ENCODE measurements at regions not wholly inside any gene's neighbourhood (a gene's known extent, or its start where the extent isn't known, plus 50 kb on each side); places are given as distances from the start of the nearest gene placed in this dataset.
"Not testable (repeated sequence)": the region's sequence is repeated elsewhere in the genome, so short reads cannot be mapped to it uniquely, and the experiment has no call there.

- H3K9me3 Mint-ChIP-seq (ENCODE audit: low read depth), result peaks cover 2% of the 10 kb centered on the region
- DNase-seq (no peak), ATAC-seq (no peak)
- ChIA-PET CTCF (no interaction called here), POLR2A (no interaction called here)
- H3K36me3 Mint-ChIP-seq (ENCODE audit: low read depth), result no peaks in the 10 kb centered on the region
- H3K27ac Mint-ChIP-seq, result no peak overlapping the region
- intact Hi-C loops (cut with DNase I, micrococcal nuclease), result no loop called here
- no peaks in the 10 kb centered on the region for H3K27me3 Mint-ChIP-seq
- no peak overlapping the region for H3K4me3 Mint-ChIP-seq
- H3K4me1 Mint-ChIP-seq, result no peaks in the 10 kb centered on the region
Measured at GRCh38 chr6:97778290-97779038, 495.4 kb upstream of the MMS22L start.

- H3K9me3 Mint-ChIP-seq (ENCODE audit: low read depth); H3K4me1 Mint-ChIP-seq; H3K27me3 Mint-ChIP-seq; intact Hi-C loops (cut with DNase I, micrococcal nuclease); POLR2A ChIA-PET; H3K36me3 Mint-ChIP-seq (ENCODE audit: low read depth); H3K27ac Mint-ChIP-seq; H3K4me3 Mint-ChIP-seq; DNase-seq; CTCF ChIA-PET; ATAC-seq: not testable (repeated sequence)
Measured at GRCh38 chr6:97779039-97779766, 496.2 kb upstream of the MMS22L start.

GRCh38 chr6:97790926-97791590 lies 508.0 kb upstream of the MMS22L start:
- no peaks in the 10 kb centered on the region for H3K4me1 Mint-ChIP-seq
- DNase-seq, result no peak
- ATAC-seq, result no peak
- intact Hi-C loops (cut with DNase I, micrococcal nuclease), result no loop called here
- POLR2A ChIA-PET, result no interaction called here
- H3K27me3 Mint-ChIP-seq, result no peaks in the 10 kb centered on the region
- H3K4me3 Mint-ChIP-seq, result no peak overlapping the region
- H3K27ac Mint-ChIP-seq, result no peak overlapping the region
- H3K9me3 Mint-ChIP-seq (ENCODE audit: low read depth), result no peaks in the 10 kb centered on the region
- CTCF ChIA-PET, result no interaction called here
- no peaks in the 10 kb centered on the region for H3K36me3 Mint-ChIP-seq (ENCODE audit: low read depth)

- Mint-ChIP-seq H3K27ac (no peak overlapping the region), H3K4me1 (no peaks in the 10 kb centered on the region), H3K36me3 (ENCODE audit: low read depth) (no peaks in the 10 kb centered on the region), H3K4me3 (no peak overlapping the region), H3K9me3 (ENCODE audit: low read depth) (peaks cover 2% of the 10 kb centered on the region), H3K27me3 (no peaks in the 10 kb centered on the region)
- POLR2A ChIA-PET, result no interaction called here
- ATAC-seq, result no peak
- intact Hi-C loops (cut with DNase I, micrococcal nuclease), result no loop called here
- DNase-seq, result no peak
- CTCF ChIA-PET, result no interaction called here
Measured at GRCh38 chr6:97805596-97805995, 522.6 kb upstream of the MMS22L start.

- no peak for DNase-seq
- H3K4me3 Mint-ChIP-seq, result no peak overlapping the region
- no peak overlapping the region for H3K27ac Mint-ChIP-seq
- H3K4me1 Mint-ChIP-seq, result no peaks in the 10 kb centered on the region
- intact Hi-C loops (cut with DNase I, micrococcal nuclease), result no loop called here
- H3K27me3 Mint-ChIP-seq, result no peaks in the 10 kb centered on the region
- ATAC-seq, result no peak
- no peaks in the 10 kb centered on the region for H3K36me3 Mint-ChIP-seq (ENCODE audit: low read depth)
- H3K9me3 Mint-ChIP-seq (ENCODE audit: low read depth), result no peaks in the 10 kb centered on the region
- CTCF ChIA-PET, result no interaction called here
- POLR2A ChIA-PET, result no interaction called here
Measured at GRCh38 chr6:97812940-97813339, 529.9 kb upstream of the MMS22L start.

GRCh38 chr6:97813889-97814567 lies 531.0 kb upstream of the MMS22L start:
- ChIA-PET CTCF (no interaction called here), POLR2A (no interaction called here)
- intact Hi-C loops (cut with DNase I, micrococcal nuclease), result no loop called here
- H3K27me3 Mint-ChIP-seq, result no peaks in the 10 kb centered on the region
- ATAC-seq (no peak), DNase-seq (no peak)
- no peaks in the 10 kb centered on the region for H3K9me3 Mint-ChIP-seq (ENCODE audit: low read depth)
- H3K36me3 Mint-ChIP-seq (ENCODE audit: low read depth), result no peaks in the 10 kb centered on the region
- H3K27ac Mint-ChIP-seq, result no peak overlapping the region
- H3K4me3 Mint-ChIP-seq, result no peak overlapping the region
- H3K4me1 Mint-ChIP-seq, result no peaks in the 10 kb centered on the region

- ChIA-PET CTCF (interaction anchor here (0.7 kb wide), 1 partner anchor 668 kb away, joined by 3 read pairs; no protein-coding TSS in a partner anchor), POLR2A (no interaction called here)
- Mint-ChIP-seq H3K4me3 (no peak overlapping the region), H3K4me1 (no peaks in the 10 kb centered on the region), H3K27ac (no peak overlapping the region), H3K36me3 (ENCODE audit: low read depth) (no peaks in the 10 kb centered on the region), H3K9me3 (ENCODE audit: low read depth) (no peaks in the 10 kb centered on the region), H3K27me3 (no peaks in the 10 kb centered on the region)
- intact Hi-C loops (cut with DNase I, micrococcal nuclease), result no loop called here
- ATAC-seq (no peak), DNase-seq (no peak)
Measured at GRCh38 chr6:97815301-97815812, 532.3 kb upstream of the MMS22L start.

- ATAC-seq, result no peak
- no peak for DNase-seq
- intact Hi-C loops (cut with DNase I, micrococcal nuclease), result no loop called here
- Mint-ChIP-seq H3K4me3 (no peak overlapping the region), H3K27me3 (no peaks in the 10 kb centered on the region), H3K4me1 (no peaks in the 10 kb centered on the region), H3K27ac (no peak overlapping the region), H3K9me3 (ENCODE audit: low read depth) (no peaks in the 10 kb centered on the region), H3K36me3 (ENCODE audit: low read depth) (no peaks in the 10 kb centered on the region)
- POLR2A ChIA-PET, result interaction anchor here (0.7 kb wide), 1 partner anchor 912 kb away, joined by 3 read pairs; no protein-coding TSS in a partner anchor
- CTCF ChIA-PET, result no interaction called here
Measured at GRCh38 chr6:97816526-97816925, 533.5 kb upstream of the MMS22L start.

- intact Hi-C loops (cut with DNase I, micrococcal nuclease), result no loop called here
Measured at GRCh38 chr6:97819710-97820109, 536.7 kb upstream of the MMS22L start.

GRCh38 chr6:97820400-97820799 lies 537.4 kb upstream of the MMS22L start:
- ATAC-seq (no peak), DNase-seq (no peak)
- H3K4me3 Mint-ChIP-seq, result no peak overlapping the region
- no peaks in the 10 kb centered on the region for H3K36me3 Mint-ChIP-seq (ENCODE audit: low read depth)
- no peaks in the 10 kb centered on the region for H3K9me3 Mint-ChIP-seq (ENCODE audit: low read depth)
- no peaks in the 10 kb centered on the region for H3K27me3 Mint-ChIP-seq
- CTCF ChIA-PET, result no interaction called here
- intact Hi-C loops (cut with DNase I, micrococcal nuclease), result no loop called here
- no peak overlapping the region for H3K27ac Mint-ChIP-seq
- no peaks in the 10 kb centered on the region for H3K4me1 Mint-ChIP-seq
- POLR2A ChIA-PET, result no interaction called here

More at GRCh38 chr6:97819710-97820109, 536.7 kb upstream of the MMS22L start:
- POLR2A ChIA-PET, result no interaction called here
- no peak overlapping the region for H3K27ac Mint-ChIP-seq
- CTCF ChIA-PET, result no interaction called here
- no peak for DNase-seq
- no peaks in the 10 kb centered on the region for H3K9me3 Mint-ChIP-seq (ENCODE audit: low read depth)
- H3K4me1 Mint-ChIP-seq, result no peaks in the 10 kb centered on the region
- no peaks in the 10 kb centered on the region for H3K27me3 Mint-ChIP-seq
- no peaks in the 10 kb centered on the region for H3K36me3 Mint-ChIP-seq (ENCODE audit: low read depth)
- H3K4me3 Mint-ChIP-seq, result no peak overlapping the region
- ATAC-seq, result no peak

GRCh38 chr6:97822632-97823031 lies 539.6 kb upstream of the MMS22L start:
- Mint-ChIP-seq H3K9me3 (ENCODE audit: low read depth) (no peaks in the 10 kb centered on the region), H3K4me1 (no peaks in the 10 kb centered on the region), H3K4me3 (no peak overlapping the region), H3K36me3 (ENCODE audit: low read depth) (no peaks in the 10 kb centered on the region), H3K27ac (no peak overlapping the region), H3K27me3 (no peaks in the 10 kb centered on the region)
- DNase-seq, result no peak
- CTCF ChIA-PET, result no interaction called here
- no peak for ATAC-seq
- intact Hi-C loops (cut with DNase I, micrococcal nuclease), result no loop called here
- POLR2A ChIA-PET, result no interaction called here
